Fibroblast of villous mesenchyme (primary cell): ENCODE measurements at regions not wholly inside any gene's neighbourhood (a gene's known extent, or its start where the extent isn't known, plus 50 kb on each side); places are given as distances from the start of the nearest gene placed in this dataset.
A peak's percentile ranks its signal among the peaks of the same experiment; 100 is the strongest.
"Not testable (repeated sequence)": the region's sequence is repeated elsewhere in the genome, so short reads cannot be mapped to it uniquely, and the experiment has no call there.

Experiments
- DNase-seq: peaks from one replicate; pipeline ENCODE4 v3.0.0-alpha.2; 2010; ENCODE audit warnings: low read depth
- H3K4me3 ChIP-seq: 2 replicates; pipeline ENCODE4 v1.5.1; 2011; ENCODE audit warnings: low read depth, mild to moderate bottlenecking, low read length
- CTCF ChIP-seq: IDR thresholded peaks from 2 replicates; pipeline ENCODE4 v1.5.1; 2012; ENCODE audit warnings: low read depth, mild to moderate bottlenecking, low read length; ENCODE audit not compliant: insufficient read depth

- no peak for TF ChIP-seq CTCF
- H3K4me3 ChIP-seq: no peak overlapping the region
- DNase-seq: no peak
Measured at GRCh38 chr6:16824845-16825685, 63.8 kb upstream of the ATXN1 start.

- DNase-seq: no peak
- H3K4me3 ChIP-seq: no peak overlapping the region
- no peak for TF ChIP-seq CTCF
Measured at GRCh38 chr6:16823718-16824352, 62.6 kb upstream of the ATXN1 start.

- DNase-seq: no peak
- no peak for TF ChIP-seq CTCF
- H3K4me3 ChIP-seq: no peak overlapping the region
Measured at GRCh38 chr6:16822975-16823717, 61.9 kb upstream of the ATXN1 start.

- H3K4me3 ChIP-seq: no peak overlapping the region
- DNase-seq: no peak
- no peak for TF ChIP-seq CTCF
Measured at GRCh38 chr6:16822529-16822928, 61.3 kb upstream of the ATXN1 start.

- H3K4me3 ChIP-seq: no peak overlapping the region
- no peak for TF ChIP-seq CTCF
- no peak for DNase-seq
Measured at GRCh38 chr6:16821834-16822264, 60.6 kb upstream of the ATXN1 start.

- DNase-seq, H3K4me3 ChIP-seq: not testable (repeated sequence)
Measured at GRCh38 chr6:16820262-16820661, 59.0 kb upstream of the ATXN1 start.

- no peak overlapping the region for H3K4me3 ChIP-seq
- peak; percentile 27 for DNase-seq
- peak; percentile 39 for TF ChIP-seq CTCF
Measured at GRCh38 chr6:16819752-16820151, 58.5 kb upstream of the ATXN1 start.
